OCI-LY1 (cell line): ENCODE measurements at regions not wholly inside any gene's neighbourhood (a gene's known extent, or its start where the extent isn't known, plus 50 kb on each side); places are given as distances from the start of the nearest gene placed in this dataset.

Experiments
- EZH2 ChIP-seq: fragments of 200-600 bp; sonication (generic), shearing (Covaris generic); IDR thresholded peaks from 2 replicates; pipeline ENCODE4 v1.8.0; 2017; ENCODE audit warnings: borderline replicate concordance, mixed run types, mild to moderate bottlenecking, antibody characterized with exemption, low read length, moderate library complexity, mixed read lengths
- TF ChIP-seq, protein P1 (sequence below): fragments of 200-600 bp; sonication (generic), shearing (Covaris generic); IDR thresholded peaks from 2 replicates; pipeline ENCODE4 v1.5.1; 2017; ENCODE audit warnings: mild to moderate bottlenecking, antibody characterized with exemption, low read length, moderate library complexity, mixed read lengths

DNA sequence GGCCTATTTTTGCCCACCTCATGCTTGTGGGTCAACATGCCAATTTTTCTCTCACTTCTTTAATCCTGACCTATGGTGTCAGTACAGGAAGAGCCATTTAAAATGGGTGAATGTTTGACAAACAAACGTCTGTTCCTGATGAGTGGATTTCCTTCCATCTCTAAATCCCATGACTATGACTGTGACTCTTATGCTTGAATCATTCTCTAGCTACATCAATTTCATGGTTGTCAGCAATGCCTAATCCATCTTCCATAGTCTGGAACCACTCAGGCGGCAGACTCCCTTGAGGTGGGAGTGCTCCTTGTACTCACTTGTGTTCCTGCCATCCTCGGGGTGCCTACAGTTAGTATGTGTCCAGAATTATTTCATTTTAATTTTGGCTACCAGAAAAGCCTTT lies 194.9 kb upstream of the RPS6KA3 start:
- no peak for TF ChIP-seq EZH2
- TF ChIP-seq, protein P1, sequence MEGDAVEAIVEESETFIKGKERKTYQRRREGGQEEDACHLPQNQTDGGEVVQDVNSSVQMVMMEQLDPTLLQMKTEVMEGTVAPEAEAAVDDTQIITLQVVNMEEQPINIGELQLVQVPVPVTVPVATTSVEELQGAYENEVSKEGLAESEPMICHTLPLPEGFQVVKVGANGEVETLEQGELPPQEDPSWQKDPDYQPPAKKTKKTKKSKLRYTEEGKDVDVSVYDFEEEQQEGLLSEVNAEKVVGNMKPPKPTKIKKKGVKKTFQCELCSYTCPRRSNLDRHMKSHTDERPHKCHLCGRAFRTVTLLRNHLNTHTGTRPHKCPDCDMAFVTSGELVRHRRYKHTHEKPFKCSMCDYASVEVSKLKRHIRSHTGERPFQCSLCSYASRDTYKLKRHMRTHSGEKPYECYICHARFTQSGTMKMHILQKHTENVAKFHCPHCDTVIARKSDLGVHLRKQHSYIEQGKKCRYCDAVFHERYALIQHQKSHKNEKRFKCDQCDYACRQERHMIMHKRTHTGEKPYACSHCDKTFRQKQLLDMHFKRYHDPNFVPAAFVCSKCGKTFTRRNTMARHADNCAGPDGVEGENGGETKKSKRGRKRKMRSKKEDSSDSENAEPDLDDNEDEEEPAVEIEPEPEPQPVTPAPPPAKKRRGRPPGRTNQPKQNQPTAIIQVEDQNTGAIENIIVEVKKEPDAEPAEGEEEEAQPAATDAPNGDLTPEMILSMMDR: no peak
